ENCODE measurements at regions not wholly inside any gene's neighbourhood (a gene's known extent, or its start where the extent isn't known, plus 50 kb on each side); places are given as distances from the start of the nearest gene placed in this dataset.
"Not testable (repeated sequence)": the region's sequence is repeated elsewhere in the genome, so short reads cannot be mapped to it uniquely, and the experiment has no call there.

DNA sequence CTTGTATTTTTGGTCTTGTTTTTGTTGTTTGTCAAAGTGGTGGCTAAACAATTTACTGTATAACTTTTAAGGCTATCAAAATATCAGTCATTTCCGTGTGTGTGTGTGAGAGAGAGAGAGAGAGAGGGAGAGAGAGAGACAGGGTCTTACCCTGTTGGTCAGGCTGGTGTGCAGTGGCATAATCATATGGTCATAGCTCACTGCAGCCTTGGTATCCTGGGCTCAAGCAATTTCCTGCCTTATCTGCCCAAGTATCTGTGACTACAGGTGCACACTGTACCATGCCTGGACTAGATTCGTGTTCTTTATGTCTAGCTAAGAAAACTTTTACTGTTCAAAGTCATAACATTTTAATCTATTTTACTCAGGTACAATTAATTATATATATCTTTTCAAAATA lies 313.1 kb upstream of the PUDP start:
- not testable (repeated sequence) for DNase-seq
- WGBS: 17% methylated on average over 1 of the region's 2 CpGs

GRCh38 chrX:7447801-7448499 lies 300.0 kb upstream of the PUDP start:
- Histone ChIP-seq H3K27ac (ENCODE audit: low read length, poor library complexity, severe bottlenecking) (no peak overlapping the region), H2BK120ac (ENCODE audit: low read depth, low read length) (no peak overlapping the region), H3K23ac (ENCODE audit: low read length in 2 of 2) (no peak overlapping the region), H2AFZ (ENCODE audit: low read depth, low read length) (no peak overlapping the region), H3K14ac (ENCODE audit: low read length in 2 of 2) (no peak overlapping the region), H3K79me1 (replicated peaks; ENCODE audit: low read length, poor library complexity, severe bottlenecking) (no peaks in the 10 kb centered on the region), H3K4me1 (ENCODE audit: control insufficient read depth, insufficient read depth, low read depth, low read length) (no peaks in the 10 kb centered on the region), H3K18ac (ENCODE audit: low read depth in 1 of 2, low read length in 2 of 2) (no peak overlapping the region), H4K91ac (ENCODE audit: low read length) (no peak overlapping the region), H3K27me3 (ENCODE audit: control insufficient read depth in 1 of 2, insufficient read depth in 1 of 2, low read length in 2 of 2) (no peaks in the 10 kb centered on the region), H3K36me3 (ENCODE audit: control insufficient read depth in 1 of 2, insufficient read depth in 2 of 2, low read depth in 1 of 2, low read length in 2 of 2) (no peaks in the 10 kb centered on the region), H3K4me2 (ENCODE audit: low read length, poor library complexity, severe bottlenecking) (no peak overlapping the region), H3K4ac (ENCODE audit: low read depth in 1 of 2, low read length in 2 of 2) (no peak overlapping the region), H3K4me3 (ENCODE audit: insufficient read depth in 1 of 2, low read depth in 1 of 2, low read length in 2 of 2) (no peak overlapping the region), H3K9ac (ENCODE audit: low read length) (no peak overlapping the region), H2AK5ac (ENCODE audit: low read length, severe bottlenecking) (no peak overlapping the region), H3K9me3 (ENCODE audit: control insufficient read depth, low read length) (peaks cover 6% of the 10 kb centered on the region), H4K8ac (ENCODE audit: low read length) (no peak overlapping the region), H2BK12ac (ENCODE audit: low read length in 2 of 2) (no peak overlapping the region), H2BK15ac (ENCODE audit: low read depth, poor library complexity, severe bottlenecking) (no peak overlapping the region), H2BK5ac (ENCODE audit: low read depth, low read length, poor library complexity, severe bottlenecking) (no peak overlapping the region)
- 68% methylated on average over 4 of the region's 8 CpGs for WGBS
- no peak for DNase-seq

More for the DNA sequence above, 313.1 kb upstream of the PUDP start:
- H2AK5ac ChIP-seq (ENCODE audit: low read length, severe bottlenecking); H3K23ac ChIP-seq (ENCODE audit: low read length in 2 of 2); H4K91ac ChIP-seq (ENCODE audit: low read length); H3K14ac ChIP-seq (ENCODE audit: low read length in 2 of 2); H2AFZ ChIP-seq (ENCODE audit: low read depth, low read length); H3K9ac ChIP-seq (ENCODE audit: low read length); H3K79me1 ChIP-seq (replicated peaks; ENCODE audit: low read length, poor library complexity, severe bottlenecking); H4K8ac ChIP-seq (ENCODE audit: low read length); H3K9me3 ChIP-seq (ENCODE audit: control insufficient read depth, low read length); H2BK120ac ChIP-seq (ENCODE audit: low read depth, low read length); H3K27ac ChIP-seq (ENCODE audit: low read length, poor library complexity, severe bottlenecking); H3K27me3 ChIP-seq (ENCODE audit: control insufficient read depth in 1 of 2, insufficient read depth in 1 of 2, low read length in 2 of 2); H3K36me3 ChIP-seq (ENCODE audit: control insufficient read depth in 1 of 2, insufficient read depth in 2 of 2, low read depth in 1 of 2, low read length in 2 of 2); H2BK15ac ChIP-seq (ENCODE audit: low read depth, poor library complexity, severe bottlenecking); H2BK5ac ChIP-seq (ENCODE audit: low read depth, low read length, poor library complexity, severe bottlenecking); H3K4ac ChIP-seq (ENCODE audit: low read depth in 1 of 2, low read length in 2 of 2); H3K4me2 ChIP-seq (ENCODE audit: low read length, poor library complexity, severe bottlenecking); H2BK12ac ChIP-seq (ENCODE audit: low read length in 2 of 2); H3K18ac ChIP-seq (ENCODE audit: low read depth in 1 of 2, low read length in 2 of 2); H3K4me3 ChIP-seq (ENCODE audit: insufficient read depth in 1 of 2, low read depth in 1 of 2, low read length in 2 of 2); H3K4me1 ChIP-seq (ENCODE audit: control insufficient read depth, insufficient read depth, low read depth, low read length): not testable (repeated sequence)

DNA sequence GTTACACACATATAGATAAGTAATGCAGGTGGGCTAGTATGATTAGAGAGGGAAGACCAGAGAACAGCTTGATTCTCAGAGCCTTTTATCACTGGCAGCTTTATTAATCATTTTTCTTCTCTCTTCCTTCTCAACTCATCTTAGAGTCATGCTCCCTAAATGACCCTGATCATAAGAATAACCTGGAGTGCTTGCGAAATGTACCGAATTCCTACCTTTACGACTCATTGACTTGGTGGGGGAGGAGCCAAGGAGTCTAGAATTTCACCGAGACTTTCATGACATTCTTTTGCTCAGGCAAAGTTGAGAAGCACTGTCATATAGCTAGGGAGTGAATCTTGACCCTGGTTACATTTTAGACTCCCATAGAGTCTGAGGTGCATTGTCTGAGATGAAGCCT lies 298.9 kb upstream of the PUDP start:
- Histone ChIP-seq H3K23ac (ENCODE audit: low read length in 2 of 2) (no peak overlapping the region), H2BK5ac (ENCODE audit: low read depth, low read length, poor library complexity, severe bottlenecking) (no peak overlapping the region), H3K79me1 (replicated peaks; ENCODE audit: low read length, poor library complexity, severe bottlenecking) (no peaks in the 10 kb centered on the region), H3K27me3 (ENCODE audit: control insufficient read depth in 1 of 2, insufficient read depth in 1 of 2, low read length in 2 of 2) (no peaks in the 10 kb centered on the region), H4K8ac (ENCODE audit: low read length) (no peak overlapping the region), H3K4me1 (ENCODE audit: control insufficient read depth, insufficient read depth, low read depth, low read length) (no peaks in the 10 kb centered on the region), H2AK5ac (ENCODE audit: low read length, severe bottlenecking) (no peak overlapping the region), H2BK12ac (ENCODE audit: low read length in 2 of 2) (no peak overlapping the region), H4K91ac (ENCODE audit: low read length) (no peak overlapping the region), H3K9ac (ENCODE audit: low read length) (no peak overlapping the region), H3K14ac (ENCODE audit: low read length in 2 of 2) (no peak overlapping the region), H3K9me3 (ENCODE audit: control insufficient read depth, low read length) (peaks cover 10% of the 10 kb centered on the region), H2BK15ac (ENCODE audit: low read depth, poor library complexity, severe bottlenecking) (no peak overlapping the region), H3K4ac (ENCODE audit: low read depth in 1 of 2, low read length in 2 of 2) (no peak overlapping the region), H3K4me3 (ENCODE audit: insufficient read depth in 1 of 2, low read depth in 1 of 2, low read length in 2 of 2) (no peak overlapping the region), H3K27ac (ENCODE audit: low read length, poor library complexity, severe bottlenecking) (no peak overlapping the region), H2AFZ (ENCODE audit: low read depth, low read length) (no peak overlapping the region), H3K4me2 (ENCODE audit: low read length, poor library complexity, severe bottlenecking) (no peak overlapping the region), H3K36me3 (ENCODE audit: control insufficient read depth in 1 of 2, insufficient read depth in 2 of 2, low read depth in 1 of 2, low read length in 2 of 2) (no peaks in the 10 kb centered on the region), H2BK120ac (ENCODE audit: low read depth, low read length) (no peak overlapping the region), H3K18ac (ENCODE audit: low read depth in 1 of 2, low read length in 2 of 2) (no peak overlapping the region)
- no peak for DNase-seq
- 66% methylated on average over 4 of the region's 4 CpGs for WGBS

- Histone ChIP-seq H3K27ac (ENCODE audit: low read length, poor library complexity, severe bottlenecking) (no peak overlapping the region), H3K27me3 (ENCODE audit: control insufficient read depth in 1 of 2, insufficient read depth in 1 of 2, low read length in 2 of 2) (no peaks in the 10 kb centered on the region), H2AK5ac (ENCODE audit: low read length, severe bottlenecking) (no peak overlapping the region), H3K23ac (ENCODE audit: low read length in 2 of 2) (no peak overlapping the region), H3K4ac (ENCODE audit: low read depth in 1 of 2, low read length in 2 of 2) (no peak overlapping the region), H3K4me2 (ENCODE audit: low read length, poor library complexity, severe bottlenecking) (no peak overlapping the region), H2BK5ac (ENCODE audit: low read depth, low read length, poor library complexity, severe bottlenecking) (no peak overlapping the region), H3K36me3 (ENCODE audit: control insufficient read depth in 1 of 2, insufficient read depth in 2 of 2, low read depth in 1 of 2, low read length in 2 of 2) (no peaks in the 10 kb centered on the region), H2BK12ac (ENCODE audit: low read length in 2 of 2) (no peak overlapping the region), H3K4me3 (ENCODE audit: insufficient read depth in 1 of 2, low read depth in 1 of 2, low read length in 2 of 2) (no peak overlapping the region), H2AFZ (ENCODE audit: low read depth, low read length) (no peak overlapping the region), H2BK15ac (ENCODE audit: low read depth, poor library complexity, severe bottlenecking) (no peak overlapping the region), H4K91ac (ENCODE audit: low read length) (no peak overlapping the region), H4K8ac (ENCODE audit: low read length) (no peak overlapping the region), H3K18ac (ENCODE audit: low read depth in 1 of 2, low read length in 2 of 2) (no peak overlapping the region), H3K4me1 (ENCODE audit: control insufficient read depth, insufficient read depth, low read depth, low read length) (no peaks in the 10 kb centered on the region), H3K79me1 (replicated peaks; ENCODE audit: low read length, poor library complexity, severe bottlenecking) (no peaks in the 10 kb centered on the region), H2BK120ac (ENCODE audit: low read depth, low read length) (no peak overlapping the region), H3K9me3 (ENCODE audit: control insufficient read depth, low read length) (peaks cover 16% of the 10 kb centered on the region), H3K14ac (ENCODE audit: low read length in 2 of 2) (no peak overlapping the region), H3K9ac (ENCODE audit: low read length) (no peak overlapping the region)
- no CpG with 5 or more reads among the region's 2 CpGs for WGBS
- no peak for DNase-seq
These were observed 297.0 kb upstream of the PUDP start for GRCh38 chrX:7444967-7445366.

Data from mesenchymal stem cell (in vitro differentiated cells and primary cell).